ENCODE measurements at regions not wholly inside any gene's neighbourhood (a gene's known extent, or its start where the extent isn't known, plus 50 kb on each side); places are given as distances from the start of the nearest gene placed in this dataset.

- H3K4me3 ChIP-seq (ENCODE audit: low read length) = no peak overlapping the region
- no peaks in the 10 kb centered on the region for H3K27me3 ChIP-seq (replicated peaks; ENCODE audit: insufficient read depth, low read length)
- H3K36me3 ChIP-seq (replicated peaks; ENCODE audit: insufficient read depth, low read length) = no peaks in the 10 kb centered on the region
- H3K9me3 ChIP-seq (replicated peaks; ENCODE audit: insufficient read depth, low read length) = no peaks in the 10 kb centered on the region
- H3F3A ChIP-seq (ENCODE audit: insufficient read depth, low read length) = no peaks in the 10 kb centered on the region
- TF ChIP-seq CTCF (IDR thresholded peaks at IDR 0.05; ENCODE audit: low read length) = no peak
- TF ChIP-seq EZH2phosphoT487 (IDR thresholded peaks at IDR 0.05; ENCODE audit: low read length) = no peak
- no peak for TF ChIP-seq EZH2 (optimal IDR thresholded peaks at IDR 0.05; ENCODE audit: low read depth, low read length)
- H4K20me1 ChIP-seq (ENCODE audit: insufficient read depth, low read length) = no peaks in the 10 kb centered on the region
- H3K27ac ChIP-seq (ENCODE audit: low read length) = no peak overlapping the region
- no peak overlapping the region for H3K4me2 ChIP-seq (ENCODE audit: low read depth, low read length)
- no peaks in the 10 kb centered on the region for H3K9me2 ChIP-seq (replicated peaks; ENCODE audit: insufficient read depth, low read length)
- no peaks in the 10 kb centered on the region for H3K4me1 ChIP-seq (ENCODE audit: low read length)
- H3K79me2 ChIP-seq (ENCODE audit: low read length) = no peaks in the 10 kb centered on the region
- no peak overlapping the region for H3K9ac ChIP-seq (ENCODE audit: low read length)
- DNase-seq = no peak
- 0 out of 2 replicates have a peak overlapping the region, but pooled peaks have one; percentile 0 for H2AFZ ChIP-seq (ENCODE audit: low read length)
These were observed 59.5 kb upstream of the MEGF10 start for GRCh38 chr5:127231118-127231517.

- H4K20me1 ChIP-seq (ENCODE audit: insufficient read depth, low read length) = no peaks in the 10 kb centered on the region
- H3K4me2 ChIP-seq (ENCODE audit: low read depth, low read length) = no peak overlapping the region
- no peak overlapping the region for H3K27ac ChIP-seq (ENCODE audit: low read length)
- TF ChIP-seq EZH2phosphoT487 (IDR thresholded peaks at IDR 0.05; ENCODE audit: low read length) (no peak), CTCF (IDR thresholded peaks at IDR 0.05; ENCODE audit: low read length) (no peak), EZH2 (optimal IDR thresholded peaks at IDR 0.05; ENCODE audit: low read depth, low read length) (no peak)
- H3K9me2 ChIP-seq (replicated peaks; ENCODE audit: insufficient read depth, low read length) = no peaks in the 10 kb centered on the region
- no peaks in the 10 kb centered on the region for H3K4me1 ChIP-seq (ENCODE audit: low read length)
- no peaks in the 10 kb centered on the region for H3K9me3 ChIP-seq (replicated peaks; ENCODE audit: insufficient read depth, low read length)
- no peak overlapping the region for H3K4me3 ChIP-seq (ENCODE audit: low read length)
- H3K9ac ChIP-seq (ENCODE audit: low read length) = no peak overlapping the region
- no peaks in the 10 kb centered on the region for H3K36me3 ChIP-seq (replicated peaks; ENCODE audit: insufficient read depth, low read length)
- H3K27me3 ChIP-seq (replicated peaks; ENCODE audit: insufficient read depth, low read length) = no peaks in the 10 kb centered on the region
- no peak for DNase-seq
- no peaks in the 10 kb centered on the region for H3F3A ChIP-seq (ENCODE audit: insufficient read depth, low read length)
- no peak overlapping the region for H2AFZ ChIP-seq (ENCODE audit: low read length)
- no peaks in the 10 kb centered on the region for H3K79me2 ChIP-seq (ENCODE audit: low read length)
These were observed 57.0 kb upstream of the MEGF10 start for GRCh38 chr5:127233590-127233989.

DNA sequence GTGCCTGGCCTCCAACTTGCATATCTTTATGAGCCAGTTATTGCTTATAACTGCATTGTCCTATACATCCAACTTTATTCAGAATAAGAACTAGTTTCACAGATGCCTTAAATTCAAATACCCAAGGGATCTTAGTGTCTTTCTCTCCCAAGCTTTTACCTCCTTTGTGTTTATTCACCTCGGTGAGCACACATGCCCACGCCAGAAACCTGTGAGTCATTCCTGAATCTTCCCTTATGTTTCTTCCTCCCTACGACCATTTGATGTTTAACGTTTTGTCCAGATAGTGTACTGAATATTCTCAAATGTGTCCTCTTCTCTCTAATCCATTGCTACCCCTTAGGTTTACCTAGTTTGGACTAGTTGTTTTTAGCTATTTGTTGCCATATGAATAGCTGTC lies 55.5 kb upstream of the MEGF10 start:
- H3K36me3 ChIP-seq (replicated peaks; ENCODE audit: insufficient read depth, low read length) = no peaks in the 10 kb centered on the region
- H3K9ac ChIP-seq (ENCODE audit: low read length) = no peak overlapping the region
- no peaks in the 10 kb centered on the region for H4K20me1 ChIP-seq (ENCODE audit: insufficient read depth, low read length)
- no peaks in the 10 kb centered on the region for H3K9me3 ChIP-seq (replicated peaks; ENCODE audit: insufficient read depth, low read length)
- TF ChIP-seq CTCF (IDR thresholded peaks at IDR 0.05; ENCODE audit: low read length) (no peak), EZH2phosphoT487 (IDR thresholded peaks at IDR 0.05; ENCODE audit: low read length) (no peak), EZH2 (optimal IDR thresholded peaks at IDR 0.05; ENCODE audit: low read depth, low read length) (no peak)
- no peak overlapping the region for H3K4me3 ChIP-seq (ENCODE audit: low read length)
- H2AFZ ChIP-seq (ENCODE audit: low read length) = no peak overlapping the region
- H3K79me2 ChIP-seq (ENCODE audit: low read length) = no peaks in the 10 kb centered on the region
- no peak overlapping the region for H3K27ac ChIP-seq (ENCODE audit: low read length)
- H3K4me1 ChIP-seq (ENCODE audit: low read length) = no peaks in the 10 kb centered on the region
- no peaks in the 10 kb centered on the region for H3K27me3 ChIP-seq (replicated peaks; ENCODE audit: insufficient read depth, low read length)
- no peak overlapping the region for H3K4me2 ChIP-seq (ENCODE audit: low read depth, low read length)
- no peak for DNase-seq
- H3F3A ChIP-seq (ENCODE audit: insufficient read depth, low read length) = no peaks in the 10 kb centered on the region
- H3K9me2 ChIP-seq (replicated peaks; ENCODE audit: insufficient read depth, low read length) = no peaks in the 10 kb centered on the region

Data from MM.1S (cell line).